HL-60 (cell line): ENCODE measurements at regions not wholly inside any gene's neighbourhood (a gene's known extent, or its start where the extent isn't known, plus 50 kb on each side); places are given as distances from the start of the nearest gene placed in this dataset.

Experiments used
- POLR2AphosphoS5 ChIP-seq: IDR thresholded peaks from 2 replicates; pipeline ENCODE4 v1.6.1; 2012; ENCODE audit warnings: low read depth
- TF ChIP-seq, protein P1 (sequence below): IDR thresholded peaks from one replicate; pipeline ENCODE4 v1.5.1; 2011; ENCODE audit warnings: low read length, control low read depth, inconsistent platforms; ENCODE audit not compliant: insufficient read depth

DNA sequence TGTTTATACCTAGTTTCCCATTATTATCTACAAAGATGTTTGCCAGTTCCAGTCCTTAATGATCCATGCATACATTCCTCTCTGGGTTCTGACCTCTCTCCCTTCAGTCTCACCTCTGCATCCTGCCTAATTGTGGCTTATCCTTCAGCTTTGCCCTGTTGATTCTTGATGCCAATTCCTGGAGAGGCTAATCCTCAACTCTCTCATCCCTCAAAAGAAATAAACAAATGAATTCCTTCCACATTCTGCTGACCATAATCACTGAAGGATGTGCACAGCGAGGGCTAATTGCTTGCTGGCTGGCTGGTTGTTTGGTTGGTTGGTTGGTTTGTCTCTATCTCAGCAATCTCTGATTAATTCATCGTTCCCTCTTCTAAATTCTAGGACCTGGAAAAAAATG, 113.8 kb downstream of the IRS2 start:
- TF ChIP-seq, protein P1, sequence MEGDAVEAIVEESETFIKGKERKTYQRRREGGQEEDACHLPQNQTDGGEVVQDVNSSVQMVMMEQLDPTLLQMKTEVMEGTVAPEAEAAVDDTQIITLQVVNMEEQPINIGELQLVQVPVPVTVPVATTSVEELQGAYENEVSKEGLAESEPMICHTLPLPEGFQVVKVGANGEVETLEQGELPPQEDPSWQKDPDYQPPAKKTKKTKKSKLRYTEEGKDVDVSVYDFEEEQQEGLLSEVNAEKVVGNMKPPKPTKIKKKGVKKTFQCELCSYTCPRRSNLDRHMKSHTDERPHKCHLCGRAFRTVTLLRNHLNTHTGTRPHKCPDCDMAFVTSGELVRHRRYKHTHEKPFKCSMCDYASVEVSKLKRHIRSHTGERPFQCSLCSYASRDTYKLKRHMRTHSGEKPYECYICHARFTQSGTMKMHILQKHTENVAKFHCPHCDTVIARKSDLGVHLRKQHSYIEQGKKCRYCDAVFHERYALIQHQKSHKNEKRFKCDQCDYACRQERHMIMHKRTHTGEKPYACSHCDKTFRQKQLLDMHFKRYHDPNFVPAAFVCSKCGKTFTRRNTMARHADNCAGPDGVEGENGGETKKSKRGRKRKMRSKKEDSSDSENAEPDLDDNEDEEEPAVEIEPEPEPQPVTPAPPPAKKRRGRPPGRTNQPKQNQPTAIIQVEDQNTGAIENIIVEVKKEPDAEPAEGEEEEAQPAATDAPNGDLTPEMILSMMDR, result no peak
- TF ChIP-seq POLR2AphosphoS5, result no peak
